HG03460 (cell line): ENCODE measurements at regions not wholly inside any gene's neighbourhood (a gene's known extent, or its start where the extent isn't known, plus 50 kb on each side); places are given as distances from the start of the nearest gene placed in this dataset.

ENCODE experiments used
- ATAC-seq: cut with Tn5 transposase; IDR thresholded peaks from one replicate; pipeline ENCODE4 v1.9.1; 2021; ENCODE audit not compliant: unreplicated experiment

DNA sequence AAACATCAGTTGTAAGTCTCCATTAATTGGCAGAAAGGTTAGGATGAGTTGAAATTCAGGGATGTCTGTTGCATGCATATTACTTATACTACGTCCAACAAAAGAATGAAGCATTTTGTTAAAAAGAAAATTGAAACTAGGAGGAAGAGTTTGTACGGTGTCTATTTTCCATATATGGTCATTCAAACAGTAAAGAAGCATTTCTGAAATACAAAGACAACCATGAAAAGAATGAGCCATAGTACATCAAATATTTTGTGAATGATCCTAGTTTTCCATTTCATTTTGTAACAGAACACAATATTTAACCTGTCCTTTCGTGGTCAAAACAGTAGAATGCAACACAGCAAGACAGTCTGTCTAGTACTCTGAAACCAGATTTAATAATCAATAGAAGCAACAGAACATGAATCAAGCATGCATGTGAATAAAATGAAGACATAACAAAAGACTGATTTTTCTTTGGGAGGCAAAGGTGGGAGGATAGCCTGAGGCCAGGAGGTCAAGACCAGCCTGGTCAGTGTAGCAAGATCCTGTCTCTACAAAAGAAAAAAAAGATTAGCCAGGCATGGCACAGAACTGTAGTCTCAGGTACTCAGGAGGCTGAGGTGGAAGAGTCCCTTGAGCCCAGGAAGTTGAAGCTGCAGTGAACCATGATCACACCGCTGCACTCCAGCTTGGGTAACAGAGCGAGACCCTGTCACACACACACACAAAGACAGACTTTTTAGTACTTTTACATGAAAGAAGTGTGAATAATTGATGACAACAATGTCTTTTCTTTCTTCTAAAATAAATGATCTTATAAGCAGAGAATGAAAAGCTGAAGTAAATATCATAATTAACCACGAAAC lies 156.0 kb downstream of the LRIG3 start:
- ATAC-seq: peak; percentile 58

DNA sequence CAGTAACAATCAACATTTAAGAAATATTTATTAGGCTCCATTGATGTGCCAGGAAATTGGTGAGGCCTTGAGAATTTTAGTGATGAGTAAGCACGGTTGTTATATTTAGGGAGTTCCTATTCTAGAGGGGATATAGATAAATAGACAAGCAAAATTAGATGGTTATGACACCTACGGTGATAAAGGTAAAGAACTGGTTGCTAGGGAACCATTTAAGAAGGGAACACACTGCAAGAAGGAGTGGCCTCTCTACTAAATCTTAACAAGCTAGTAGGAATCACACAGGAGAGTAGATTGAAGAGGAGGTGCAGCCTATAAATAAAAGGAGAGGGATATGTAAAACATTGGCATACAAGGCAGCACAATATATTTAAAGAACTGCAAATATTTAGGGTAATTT lies 155.2 kb downstream of the LRIG3 start:
- no peak for ATAC-seq

DNA sequence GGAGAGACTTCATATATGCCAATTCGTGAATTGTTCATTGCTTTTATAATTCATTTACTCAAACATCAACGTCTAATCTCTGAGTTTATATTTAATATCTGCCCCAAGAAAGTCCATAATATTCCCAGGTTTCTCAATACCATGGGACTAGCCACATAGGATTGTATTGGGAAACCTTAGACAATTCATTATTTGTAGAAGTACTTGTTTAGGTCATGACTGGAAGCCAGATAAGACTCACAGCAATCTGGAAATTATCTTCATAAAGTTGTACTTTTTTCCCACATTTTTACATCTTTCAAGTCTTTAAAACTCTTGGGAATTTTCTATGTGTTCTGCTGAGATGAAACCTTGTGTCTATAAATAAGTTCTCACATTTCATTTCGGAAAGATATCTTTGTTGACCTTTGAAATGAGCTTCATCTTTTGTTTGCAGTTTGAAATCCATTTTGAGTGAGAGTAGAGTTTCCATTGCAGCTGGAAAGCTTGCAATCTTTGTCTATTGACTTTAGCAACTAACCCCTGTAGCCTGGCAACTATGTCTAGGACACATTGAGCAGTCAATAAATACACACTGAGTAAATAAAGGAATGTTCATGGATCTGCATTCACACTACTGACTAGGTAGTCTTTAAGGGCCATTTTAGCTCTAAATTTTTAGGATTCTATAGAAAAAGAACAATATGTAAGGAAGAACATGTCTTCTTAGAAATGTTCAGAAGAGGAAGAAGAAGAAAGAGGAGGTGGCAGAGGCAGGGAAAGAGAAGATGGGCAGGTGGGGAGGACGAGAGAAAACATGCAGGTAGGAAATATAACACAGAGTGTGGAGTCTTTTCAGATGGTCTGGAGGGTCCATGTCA lies 154.4 kb downstream of the LRIG3 start:
- ATAC-seq: no peak

DNA sequence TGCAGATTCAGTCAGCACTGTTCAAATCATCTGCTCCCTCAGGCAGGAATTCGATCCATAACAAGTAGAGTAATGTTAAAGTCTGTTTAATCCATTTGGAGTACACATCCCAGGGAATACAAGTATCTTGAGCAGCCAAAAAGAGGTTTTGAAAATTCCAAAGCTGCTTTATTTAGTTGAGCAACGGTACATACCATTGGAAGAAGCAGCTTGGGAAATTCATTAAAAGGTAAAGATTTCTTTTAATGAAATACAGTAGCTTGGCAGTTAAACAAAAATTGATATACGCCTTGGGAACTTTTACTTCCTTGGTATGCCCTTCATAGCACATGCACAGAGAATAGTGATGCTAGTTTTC lies 153.8 kb downstream of the LRIG3 start:
- ATAC-seq: no peak

DNA sequence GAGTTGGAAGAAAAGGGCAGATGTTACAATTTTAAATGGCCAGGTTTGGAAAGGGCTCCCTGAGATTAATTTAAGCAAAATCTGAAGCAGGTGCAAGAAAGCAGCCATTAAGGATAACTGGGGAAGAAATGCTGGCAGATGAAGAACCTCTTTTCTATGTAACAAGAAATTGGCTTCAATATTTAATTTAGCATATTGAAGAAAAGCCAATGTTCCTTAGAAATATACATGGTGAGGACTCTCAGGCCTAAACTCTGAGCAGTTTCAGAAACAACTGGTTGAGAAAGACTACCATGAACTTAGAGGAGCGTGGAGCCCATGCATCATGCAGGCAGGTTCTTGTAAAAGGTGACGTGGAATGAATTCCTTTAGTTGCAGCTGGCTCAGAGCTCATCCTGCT lies 152.8 kb downstream of the LRIG3 start:
- ATAC-seq: no peak

DNA sequence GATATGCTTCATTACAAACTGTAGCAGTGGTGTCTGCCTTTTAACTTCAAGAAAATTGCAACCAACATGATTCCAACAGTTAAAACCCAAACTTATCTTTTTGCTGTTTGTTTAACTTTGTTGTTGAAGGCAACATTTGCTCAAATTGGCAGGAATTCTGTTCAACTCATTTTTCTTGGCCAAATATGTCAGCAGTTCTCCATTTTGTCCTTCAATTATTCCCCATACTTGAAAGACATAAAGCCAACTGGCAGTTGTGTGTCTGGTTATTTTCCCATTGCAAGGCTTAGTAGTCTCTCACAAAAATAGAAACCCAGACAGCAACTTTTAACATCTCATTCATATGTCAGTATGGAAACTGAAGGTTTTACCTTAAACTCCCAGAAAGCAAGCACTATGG lies 146.3 kb downstream of the LRIG3 start:
- no peak for ATAC-seq

DNA sequence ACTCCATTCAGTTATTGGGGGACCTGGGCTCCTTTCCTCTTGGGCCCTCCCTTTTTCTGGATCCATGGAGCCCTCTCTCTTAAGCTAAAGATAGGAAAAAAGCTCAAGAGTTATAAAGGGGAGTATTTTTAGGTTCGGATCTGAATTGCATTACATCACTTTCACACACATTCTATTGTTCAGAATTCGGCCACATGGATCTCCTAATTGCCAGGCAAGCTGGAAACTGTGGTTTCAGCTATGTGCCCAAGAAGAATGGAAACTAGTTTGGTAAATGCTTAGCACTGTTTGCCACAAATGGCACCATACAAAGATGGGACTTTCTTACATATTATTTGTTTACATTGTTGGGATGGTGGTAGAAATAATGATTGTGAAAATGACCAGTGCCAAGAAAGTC lies 145.6 kb downstream of the LRIG3 start:
- no peak for ATAC-seq

DNA sequence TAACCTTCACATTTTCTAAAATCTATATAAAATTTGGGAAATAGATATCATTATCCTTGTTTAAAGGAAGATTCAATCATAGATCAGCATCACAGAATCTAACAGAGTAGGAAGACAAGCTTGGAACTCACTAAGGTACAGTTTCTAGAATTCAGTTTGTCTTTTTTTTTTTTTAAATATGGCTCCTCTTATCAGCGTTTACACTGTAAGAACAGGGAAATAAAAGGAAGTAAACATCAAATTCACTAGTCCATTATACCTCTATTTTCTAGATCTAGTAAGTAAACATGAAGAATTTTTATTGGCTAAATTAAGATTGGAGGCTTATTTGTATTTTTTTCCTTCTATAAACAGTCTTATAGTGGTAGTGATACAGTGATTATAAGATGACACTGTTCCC lies 144.9 kb downstream of the LRIG3 start:
- no peak for ATAC-seq

DNA sequence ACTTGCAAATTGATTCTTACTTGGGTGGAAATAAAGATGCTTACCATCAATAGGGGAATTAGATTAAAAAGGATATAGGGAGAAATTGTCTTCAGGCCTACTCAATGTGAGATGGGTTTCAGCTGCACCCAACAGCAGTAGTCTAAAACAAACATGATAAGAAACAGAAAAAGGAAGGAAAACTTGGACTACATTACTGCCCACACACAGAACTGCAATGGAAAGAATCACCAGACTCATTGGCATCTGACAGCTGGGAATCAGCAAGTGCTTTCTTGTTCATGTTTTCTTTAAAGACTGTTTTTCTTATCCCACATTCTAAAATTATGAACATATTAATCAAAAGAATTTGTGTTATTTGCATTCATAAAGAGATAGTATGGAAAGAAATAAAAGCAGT lies 144.2 kb downstream of the LRIG3 start:
- no peak for ATAC-seq

DNA sequence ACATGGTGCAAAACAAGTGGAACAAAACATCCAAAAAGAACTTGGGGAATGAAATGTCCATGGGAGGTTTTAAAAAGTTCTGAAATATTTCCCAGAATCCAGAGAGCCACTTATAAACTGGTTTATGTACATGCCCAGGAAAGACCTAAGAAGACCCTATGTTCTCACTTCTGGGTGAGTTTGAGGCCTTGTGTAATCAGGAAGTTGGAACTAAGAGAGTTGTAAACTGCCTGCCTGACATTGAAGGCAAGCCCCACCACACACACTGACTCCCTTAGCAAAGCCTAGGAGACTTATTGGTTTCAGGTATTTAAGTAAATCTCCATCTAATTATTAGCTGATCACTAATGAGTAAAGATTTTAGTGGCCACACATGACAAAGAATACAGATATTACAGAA lies 142.5 kb downstream of the LRIG3 start:
- no peak for ATAC-seq

DNA sequence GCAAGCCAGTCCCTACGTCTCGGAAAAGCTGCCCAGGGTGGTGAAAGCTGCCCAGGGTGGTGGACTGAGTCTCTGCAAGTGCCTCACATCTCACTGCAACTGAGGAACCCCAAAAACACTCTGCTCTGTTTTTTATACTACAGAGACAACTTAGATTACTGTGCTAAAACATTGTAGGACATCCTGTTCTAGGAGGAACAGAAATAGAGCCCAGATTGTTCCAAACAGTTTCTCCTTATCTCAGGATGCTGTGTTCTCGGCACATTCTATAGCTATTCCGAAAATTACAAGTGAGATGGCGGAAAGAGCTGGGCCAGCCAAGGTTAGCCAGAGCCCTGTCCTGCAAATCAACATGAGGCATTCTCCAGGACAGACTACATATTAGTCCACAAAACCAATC lies 138.7 kb downstream of the LRIG3 start:
- ATAC-seq: no peak

DNA sequence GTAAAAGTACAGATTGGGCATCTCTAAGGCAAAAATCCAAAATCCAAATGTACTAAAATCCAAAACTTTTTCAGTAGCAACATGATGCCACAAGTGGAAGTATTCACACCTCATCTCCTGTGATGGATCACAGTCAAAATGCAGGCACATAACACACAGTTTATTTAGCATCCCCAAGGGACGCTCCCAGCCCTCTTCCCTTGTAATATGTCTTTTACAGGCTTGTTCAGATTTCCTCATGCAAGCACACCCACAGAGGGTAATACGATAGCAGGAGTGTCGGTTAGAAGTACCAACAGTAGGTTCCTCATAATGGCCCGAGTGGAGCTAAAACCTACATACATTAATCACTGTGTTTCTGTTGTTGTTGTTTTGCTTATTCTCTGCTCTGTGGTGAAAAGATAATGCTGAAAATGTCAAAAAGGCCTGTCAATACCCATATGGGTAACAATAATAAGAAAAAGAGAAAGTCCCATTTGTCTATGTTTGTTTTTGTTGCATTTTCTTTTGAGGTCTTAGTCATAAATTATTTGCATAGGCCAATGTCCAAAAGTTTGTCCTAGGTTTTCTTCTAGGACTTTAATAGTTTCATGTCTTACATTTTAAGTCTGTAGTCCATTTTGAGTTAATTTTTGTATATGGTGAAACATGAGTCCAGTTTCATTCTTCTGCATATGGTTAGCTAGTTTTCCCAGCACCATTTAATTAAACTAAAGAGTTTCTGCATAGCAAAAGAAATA lies 133.1 kb downstream of the LRIG3 start:
- no peak for ATAC-seq

DNA sequence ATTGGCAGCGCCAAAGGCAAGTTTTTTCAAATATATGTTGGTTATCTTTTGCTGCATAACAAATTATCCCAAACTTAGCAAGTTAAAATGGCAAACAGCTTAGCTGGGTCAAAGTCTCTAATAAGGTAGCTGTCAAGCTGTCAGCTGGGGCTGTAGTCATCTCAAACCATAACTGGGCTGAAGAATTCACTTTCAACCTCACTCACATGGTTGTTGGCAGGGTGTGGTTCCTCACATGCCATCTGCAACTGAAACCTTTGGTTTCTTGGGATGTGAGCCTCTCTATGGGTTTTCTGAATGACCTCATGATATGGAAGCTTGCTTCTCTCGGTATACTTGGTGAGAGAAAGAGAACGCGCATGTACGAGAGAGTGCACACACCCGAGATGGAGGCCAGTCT lies 125.4 kb downstream of the LRIG3 start:
- no peak for ATAC-seq

DNA sequence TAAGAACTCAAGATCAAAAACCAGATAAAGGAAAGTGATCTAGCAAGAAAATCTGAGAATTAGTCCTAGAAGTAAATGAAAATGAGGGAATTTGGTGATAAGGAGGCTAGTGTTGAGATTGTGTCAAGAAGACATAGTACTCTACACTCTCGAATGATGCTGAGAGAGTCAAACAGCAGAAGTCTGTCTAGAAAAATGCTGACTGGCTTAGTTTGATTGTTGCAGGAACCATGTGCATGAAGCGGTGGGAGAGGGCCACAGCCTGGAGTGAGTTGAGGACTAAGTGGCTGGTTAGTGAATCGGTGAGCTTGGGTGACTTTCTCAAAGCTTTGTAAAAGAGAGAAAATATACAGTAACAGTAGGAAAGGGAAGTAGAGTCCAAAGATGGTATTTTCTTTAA lies 124.5 kb downstream of the LRIG3 start:
- ATAC-seq: no peak

DNA sequence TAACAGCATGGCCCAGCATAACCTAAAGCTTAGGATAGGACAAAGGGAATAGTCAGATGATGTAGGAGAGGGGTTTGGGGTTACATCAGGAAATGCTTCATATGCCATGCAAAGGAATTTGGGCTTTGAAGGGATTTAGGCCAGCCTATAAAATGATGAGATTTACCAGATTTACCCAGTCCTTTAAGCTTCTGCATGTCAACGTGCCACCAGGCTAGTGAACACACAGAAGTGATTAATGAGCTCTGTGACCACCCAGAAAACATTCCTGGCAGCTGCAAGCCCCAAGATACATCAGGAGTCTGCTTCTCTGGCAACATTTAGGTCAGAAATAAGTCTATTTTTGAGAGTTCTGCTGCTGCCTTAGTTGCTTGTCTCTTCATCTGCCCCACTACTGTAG lies 118.3 kb downstream of the LRIG3 start:
- ATAC-seq: no peak

DNA sequence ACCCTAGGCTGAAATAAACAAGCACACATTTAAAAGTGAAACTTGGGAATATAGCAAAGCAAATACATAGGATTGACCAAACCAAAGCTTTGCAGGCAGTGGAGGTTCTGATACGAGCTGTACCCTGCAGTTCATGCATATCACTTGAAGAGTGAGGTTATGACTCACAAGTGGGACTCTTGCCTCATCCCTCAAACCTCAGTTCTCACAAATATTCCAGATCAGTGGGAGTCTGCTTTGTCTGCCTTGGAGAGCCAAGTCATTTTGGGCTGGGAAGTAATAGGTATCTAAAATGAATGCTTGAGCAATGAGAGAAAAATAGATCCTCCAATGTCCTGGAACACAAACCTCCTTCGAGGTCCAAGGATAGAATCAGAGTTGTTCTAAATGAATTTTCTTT lies 116.4 kb downstream of the LRIG3 start:
- no peak for ATAC-seq

DNA sequence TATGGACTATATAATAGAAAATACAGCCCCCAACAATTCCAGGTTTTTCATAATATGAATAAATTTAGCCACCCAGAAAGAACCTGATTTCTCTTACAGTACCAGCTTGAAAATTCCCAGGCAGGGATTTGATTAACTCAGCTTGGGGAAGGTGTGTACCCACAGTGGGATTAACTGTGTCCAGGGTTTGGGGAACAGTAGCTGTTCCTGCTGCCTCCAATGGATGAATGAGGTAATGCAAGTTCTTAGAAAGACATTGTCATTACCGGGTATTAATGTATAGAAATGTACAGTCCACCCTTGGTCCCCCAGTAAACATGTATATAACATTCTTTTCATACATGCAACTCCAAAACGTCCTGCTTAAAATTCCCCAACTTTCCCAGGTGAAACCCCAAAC lies 115.6 kb downstream of the LRIG3 start:
- peak; percentile 76 for ATAC-seq

DNA sequence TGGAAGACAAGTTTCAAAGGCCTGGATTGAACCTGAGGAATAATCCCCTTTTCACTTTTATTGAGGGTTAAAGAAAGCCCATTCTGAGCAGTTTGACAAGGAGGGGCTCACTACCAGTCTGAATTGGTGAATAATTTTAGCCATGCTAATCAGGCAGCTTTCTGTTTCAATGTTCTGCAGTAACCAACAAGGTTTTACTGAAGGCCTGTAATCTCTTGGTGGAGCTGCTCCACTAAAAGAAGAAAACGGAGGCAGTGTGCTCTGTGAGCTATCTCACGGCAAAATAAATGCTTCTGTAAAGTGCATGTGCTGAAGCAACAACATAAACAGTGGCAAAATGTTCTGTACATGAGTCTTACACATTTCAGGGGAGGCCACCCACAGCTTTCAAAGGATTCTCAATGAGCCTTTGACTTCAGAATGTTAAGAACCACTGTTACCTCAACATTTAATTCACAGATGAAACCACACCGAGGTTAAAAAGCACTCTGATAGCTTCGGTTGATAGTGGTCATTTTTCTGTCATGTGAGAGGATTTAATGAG lies 111.2 kb downstream of the LRIG3 start:
- no peak for ATAC-seq

DNA sequence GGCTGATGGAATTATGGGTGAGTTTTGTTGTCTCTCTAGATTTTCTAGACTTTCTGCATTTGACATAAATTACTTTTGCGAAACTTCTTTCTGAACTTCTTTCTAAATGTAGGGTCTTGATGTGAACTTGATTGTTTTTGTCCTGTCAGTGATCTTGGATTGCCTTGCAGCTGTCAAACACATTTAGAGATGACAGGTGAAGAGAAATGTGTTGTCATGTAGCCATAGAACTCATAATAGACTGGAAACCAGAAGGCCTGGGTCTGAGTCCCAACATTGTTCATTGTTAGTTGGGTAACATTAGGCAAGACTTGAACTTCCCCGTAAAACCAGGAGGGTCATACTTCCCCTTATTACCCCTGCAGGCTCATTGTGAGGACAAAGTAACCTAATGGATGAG lies 109.0 kb downstream of the LRIG3 start:
- no peak for ATAC-seq

DNA sequence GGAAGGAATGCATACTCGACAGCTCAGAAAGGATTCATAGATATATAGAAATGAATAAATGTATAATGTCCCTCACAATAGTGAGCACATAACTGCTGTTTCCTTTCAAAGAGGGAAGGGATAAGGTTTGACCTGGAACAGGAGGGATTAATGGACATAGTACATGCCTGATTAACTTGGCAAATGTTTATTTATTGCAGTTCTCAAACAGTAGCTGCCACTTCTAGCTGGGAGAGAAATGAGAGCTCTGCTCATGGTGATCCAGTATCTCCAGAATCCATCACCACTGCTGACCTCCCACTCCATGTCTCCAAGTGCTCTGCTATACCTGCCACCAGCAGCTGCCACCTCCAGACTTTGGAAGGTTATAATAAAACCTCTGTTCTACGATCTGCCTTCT lies 108.1 kb downstream of the LRIG3 start:
- ATAC-seq: no peak

DNA sequence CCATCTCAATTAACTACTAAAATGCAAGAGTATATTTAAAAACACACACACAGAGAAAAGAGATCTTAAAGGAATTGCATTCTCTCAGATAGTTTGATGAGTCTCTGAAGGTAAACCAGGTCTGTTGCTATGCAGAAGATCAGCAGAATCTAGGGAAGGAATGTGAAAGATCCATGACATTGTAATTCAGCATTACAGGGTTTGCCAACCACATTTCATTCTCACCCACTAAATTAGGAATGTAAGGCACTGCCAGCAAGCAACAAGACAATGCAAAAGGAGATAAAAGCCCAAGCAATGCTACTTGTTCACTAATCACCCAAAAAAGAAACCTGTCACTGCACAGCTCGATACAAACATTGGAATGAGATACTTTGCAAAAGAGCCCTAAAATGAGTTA lies 106.3 kb downstream of the LRIG3 start:
- ATAC-seq: no peak
